Tibial nerve (tissue), 4 donors: ENCODE measurements at regions not wholly inside any gene's neighbourhood (a gene's known extent, or its start where the extent isn't known, plus 50 kb on each side); places are given as distances from the start of the nearest gene placed in this dataset.

Experiments used
- DNase-seq, 2 donors: peaks; one replicate each; pipeline ENCODE4 v3.0.0-alpha.2; 2019; ENCODE audit warnings: low spot score in 2 of 2
- H3K27ac ChIP-seq, 4 donors: fragments of 200-600 bp; sonication (generic) in 3 of 4; one replicate each; pipeline ENCODE4 v1.5.1; 2017 to 2019; ENCODE audit warnings: mild to moderate bottlenecking in 1 of 4
- H3K27me3 ChIP-seq, 2 donors: fragments of 200-600 bp; sonication (generic) in 1 of 2; one replicate each; pipeline versions ENCODE4 v1.5.1 to v1.6.0; 2017 to 2019
- H3K36me3 ChIP-seq, 3 donors: fragments of 200-600 bp; sonication (generic); one replicate each; pipeline ENCODE4 v1.5.1; 2018 to 2019
- H3K4me1 ChIP-seq, 4 donors: fragments of 200-600 bp; sonication (generic) in 3 of 4; one replicate each; pipeline ENCODE4 v1.5.1; 2017 to 2019
- H3K4me3 ChIP-seq, 4 donors: fragments of 200-600 bp; sonication (generic) in 3 of 4; one replicate each; pipeline ENCODE4 v1.5.1; 2017 to 2019; ENCODE audit warnings: mild to moderate bottlenecking in 1 of 4, moderate library complexity in 1 of 4
- H3K9me3 ChIP-seq, 4 donors: fragments of 200-600 bp; sonication (generic) in 3 of 4; one replicate each; pipeline ENCODE4 v1.5.1; 2017 to 2019
- EP300 ChIP-seq, 2 donors: sonication (generic); formaldehyde crosslinking; IDR thresholded peaks; one replicate each; pipeline ENCODE4 v1.6.1; 2017; ENCODE audit warnings: antibody characterized with exemption in 2 of 2, mild to moderate bottlenecking in 1 of 2
- POLR2A ChIP-seq, 2 donors: fragments of 450-650 bp; IDR thresholded peaks; one replicate each; pipeline ENCODE4 v1.6.1; 2017; ENCODE audit warnings: antibody characterized with exemption in 2 of 2, mild to moderate bottlenecking in 2 of 2, moderate library complexity in 2 of 2
- WGBS, 2 donors: methylation state at CpG; one replicate each; pipeline ENCODE4 v1.1.5; 2018; 5-methylcytosine and 5-hydroxymethylcytosine counted together
- TF ChIP-seq, protein P1 (sequence below), 5 experiments: fragments of 200-600 bp in 3 of 5; fragments of 450-650 bp in 2 of 5; sonication (generic) in 3 of 5; IDR thresholded peaks; one replicate each; pipeline ENCODE4 v1.5.1; 2016 to 2019; ENCODE audit warnings: antibody characterized with exemption in 5 of 5, mild to moderate bottlenecking in 3 of 5, moderate library complexity in 2 of 5

DNA sequence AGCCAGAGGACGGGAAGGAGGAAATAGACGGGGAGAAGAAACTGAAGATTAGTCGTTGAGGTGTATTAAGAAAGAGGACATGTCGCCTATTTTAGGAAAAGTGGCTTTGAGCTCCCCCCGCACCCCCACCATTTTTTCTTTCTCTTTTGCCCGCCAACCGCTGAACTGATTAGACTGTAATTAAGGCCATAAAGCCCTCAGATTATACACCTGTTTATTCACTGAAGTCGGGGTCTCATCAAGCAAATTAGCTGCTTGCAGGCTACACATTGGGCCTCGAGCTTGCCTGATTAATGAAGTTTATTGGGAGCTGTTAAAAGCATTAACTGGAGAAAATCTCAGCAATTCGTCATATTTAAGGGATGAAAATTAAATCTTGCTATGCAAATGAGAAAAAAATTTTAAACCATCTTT is 119.4 kb upstream of the RRP15 start:
- 9 to 13% methylated on average over 10 of the region's 10 CpGs for WGBS, 2 donors
- Histone ChIP-seq H3K27ac (peak overlapping the region in 1 of 4 donors; percentile 72), H3K27me3 (peaks cover 0 to 76% of the 10 kb centered on the region in 2 donors), H3K9me3 (no peaks in the 10 kb centered on the region), H3K4me1 (peaks cover 0 to 28% (median 9%) of the 10 kb centered on the region in 4 donors), H3K36me3 (no peaks in the 10 kb centered on the region), H3K4me3 (peak overlapping the region; percentile 40 to 61 (median 44))
- TF ChIP-seq EP300 (IDR thresholded peaks at IDR 0.05) (no peak), POLR2A (IDR thresholded peaks at IDR 0.05) (no peak)
- TF ChIP-seq, protein P1, sequence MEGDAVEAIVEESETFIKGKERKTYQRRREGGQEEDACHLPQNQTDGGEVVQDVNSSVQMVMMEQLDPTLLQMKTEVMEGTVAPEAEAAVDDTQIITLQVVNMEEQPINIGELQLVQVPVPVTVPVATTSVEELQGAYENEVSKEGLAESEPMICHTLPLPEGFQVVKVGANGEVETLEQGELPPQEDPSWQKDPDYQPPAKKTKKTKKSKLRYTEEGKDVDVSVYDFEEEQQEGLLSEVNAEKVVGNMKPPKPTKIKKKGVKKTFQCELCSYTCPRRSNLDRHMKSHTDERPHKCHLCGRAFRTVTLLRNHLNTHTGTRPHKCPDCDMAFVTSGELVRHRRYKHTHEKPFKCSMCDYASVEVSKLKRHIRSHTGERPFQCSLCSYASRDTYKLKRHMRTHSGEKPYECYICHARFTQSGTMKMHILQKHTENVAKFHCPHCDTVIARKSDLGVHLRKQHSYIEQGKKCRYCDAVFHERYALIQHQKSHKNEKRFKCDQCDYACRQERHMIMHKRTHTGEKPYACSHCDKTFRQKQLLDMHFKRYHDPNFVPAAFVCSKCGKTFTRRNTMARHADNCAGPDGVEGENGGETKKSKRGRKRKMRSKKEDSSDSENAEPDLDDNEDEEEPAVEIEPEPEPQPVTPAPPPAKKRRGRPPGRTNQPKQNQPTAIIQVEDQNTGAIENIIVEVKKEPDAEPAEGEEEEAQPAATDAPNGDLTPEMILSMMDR (IDR thresholded peaks at IDR 0.05) = no peak
- no peak for DNase-seq

DNA sequence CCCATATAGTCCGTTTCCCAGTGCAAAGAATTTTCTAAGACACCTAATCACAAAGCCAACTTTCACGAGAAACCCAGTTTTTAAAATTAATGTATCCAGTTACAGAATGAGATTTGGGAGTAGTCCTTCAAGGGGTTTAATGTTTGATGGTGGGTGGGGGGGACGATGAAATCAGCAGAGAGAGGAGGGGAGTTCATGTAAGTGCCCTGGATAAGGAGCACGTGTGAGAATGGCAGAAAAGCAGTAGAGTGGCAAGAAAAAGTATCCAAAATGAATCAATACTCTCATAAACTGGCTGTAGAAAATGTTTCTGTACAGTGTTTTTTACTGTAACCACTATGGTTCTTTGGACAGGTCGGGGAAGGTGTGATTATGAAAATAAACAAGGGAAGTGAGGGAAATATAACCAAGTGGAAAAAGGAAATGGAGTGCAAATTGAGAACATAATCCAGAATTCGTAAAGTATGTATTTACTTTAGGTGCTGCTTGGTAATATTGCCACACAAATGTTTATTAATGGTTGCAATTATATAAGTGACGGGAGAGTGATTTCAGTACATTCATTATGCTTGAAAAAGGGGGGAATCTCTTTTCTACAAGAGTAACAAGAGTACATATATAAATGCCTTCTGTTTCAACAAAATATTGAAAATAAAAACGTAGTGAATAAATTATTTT is 118.7 kb upstream of the RRP15 start:
- no peak overlapping the region for H3K4me3 ChIP-seq

DNA sequence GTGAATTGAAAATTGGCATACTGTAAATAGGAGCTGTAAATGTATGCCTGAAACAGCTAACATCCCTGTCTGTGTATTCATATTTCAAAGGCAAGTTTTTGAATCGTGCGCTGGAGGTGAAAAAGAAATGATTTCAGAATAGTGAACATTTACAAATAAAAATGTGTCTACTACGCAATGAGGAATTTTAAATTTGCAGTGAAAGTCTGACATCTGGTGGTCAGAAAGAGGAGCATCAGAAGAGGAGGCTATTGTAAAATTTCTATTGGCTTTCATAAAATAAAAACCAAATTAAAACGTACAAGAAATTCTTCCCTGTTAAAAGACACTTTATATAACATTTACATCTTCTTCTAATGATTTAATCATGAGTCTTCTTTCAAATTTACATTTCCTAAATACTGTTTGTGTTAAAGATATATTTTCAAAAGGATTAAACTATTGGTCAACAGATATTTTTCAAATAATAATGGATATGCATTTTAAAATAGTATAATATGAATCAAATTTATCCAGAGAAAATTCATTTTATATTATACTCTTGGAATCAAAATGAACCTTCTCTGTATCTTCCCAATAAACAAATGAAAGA is 113.7 kb upstream of the RRP15 start:
- no peak for DNase-seq
- TF ChIP-seq POLR2A (IDR thresholded peaks at IDR 0.05) (no peak), EP300 (IDR thresholded peaks at IDR 0.05) (no peak)
- TF ChIP-seq, protein P1 (IDR thresholded peaks at IDR 0.05) = peak; percentile 56 to 67 (median 59)
- H3K9me3 ChIP-seq = no peaks in the 10 kb centered on the region
- H3K4me1 ChIP-seq = peaks cover 0 to under 1% (median 0%) of the 10 kb centered on the region in 4 donors
- 5 to 6% methylated on average over 4 of the region's 4 CpGs for WGBS, 2 donors
- H3K4me3 ChIP-seq = no peak overlapping the region
- H3K27me3 ChIP-seq = peaks cover 0 to 35% of the 10 kb centered on the region in 2 donors
- H3K27ac ChIP-seq = no peak overlapping the region
- no peaks in the 10 kb centered on the region for H3K36me3 ChIP-seq

More for the DNA sequence above, 118.7 kb upstream of the RRP15 start:
- TF ChIP-seq POLR2A (IDR thresholded peaks at IDR 0.05) = no peak
- TF ChIP-seq, protein P1 (IDR thresholded peaks at IDR 0.05) = no peak
- no peak for TF ChIP-seq EP300 (IDR thresholded peaks at IDR 0.05)
- peaks cover 0 to 28% (median 9%) of the 10 kb centered on the region in 4 donors for H3K4me1 ChIP-seq
- no peak for DNase-seq
- no peaks in the 10 kb centered on the region for H3K9me3 ChIP-seq
- peaks cover 0 to 71% of the 10 kb centered on the region in 2 donors for H3K27me3 ChIP-seq
- 48 to 53% methylated on average over 8 of the region's 8 CpGs for WGBS, 2 donors
- no peak overlapping the region for H3K27ac ChIP-seq
- no peaks in the 10 kb centered on the region for H3K36me3 ChIP-seq

DNA sequence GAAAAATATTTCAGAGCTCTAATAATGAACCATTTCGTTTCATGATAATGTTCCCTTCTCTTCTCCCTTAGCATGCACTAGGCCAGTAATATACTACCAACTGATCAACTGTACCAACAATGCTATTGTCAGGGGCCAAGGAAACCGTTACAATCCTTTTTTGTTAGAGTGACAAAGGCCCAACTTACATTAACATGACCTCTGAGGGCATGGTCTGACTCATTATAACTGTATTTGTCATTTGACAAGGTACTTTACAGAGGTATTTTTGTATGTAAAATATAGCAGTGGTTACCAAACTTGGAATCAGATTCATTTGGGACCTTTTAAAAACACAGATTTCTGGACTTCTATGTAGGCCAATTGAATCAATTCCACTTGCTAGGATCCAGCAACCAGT is 102.6 kb upstream of the RRP15 start:
- WGBS, 2 donors = 38 to 43% methylated on average over 2 of the region's 2 CpGs
- H3K9me3 ChIP-seq = no peaks in the 10 kb centered on the region
- H3K4me1 ChIP-seq = no peaks in the 10 kb centered on the region
- H3K4me3 ChIP-seq = no peak overlapping the region
- DNase-seq = no peak
- H3K27ac ChIP-seq = no peak overlapping the region
- H3K36me3 ChIP-seq = no peaks in the 10 kb centered on the region
- H3K27me3 ChIP-seq = no peaks in the 10 kb centered on the region
- TF ChIP-seq POLR2A (IDR thresholded peaks at IDR 0.05) (no peak), EP300 (IDR thresholded peaks at IDR 0.05) (no peak)

DNA sequence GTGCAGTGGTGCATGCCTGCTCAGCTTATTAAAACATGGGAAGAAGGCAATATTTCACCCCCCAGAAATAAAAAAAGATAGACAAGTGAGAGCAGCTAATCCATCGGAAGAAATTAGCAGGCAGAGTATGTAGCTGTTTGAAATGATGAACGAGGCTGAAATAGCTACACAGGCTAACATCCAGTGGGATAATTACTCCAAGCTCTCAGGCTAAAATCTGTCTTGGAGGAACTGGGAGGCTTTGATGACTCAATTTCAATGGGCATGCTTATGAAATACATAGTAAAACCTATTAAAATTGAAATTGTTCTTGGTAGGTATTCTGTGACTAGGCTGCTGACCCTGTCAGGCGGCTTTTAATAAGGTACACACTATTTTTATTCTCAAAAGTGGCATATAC is 84.1 kb upstream of the RRP15 start:
- Histone ChIP-seq H3K27me3 (no peaks in the 10 kb centered on the region), H3K4me1 (no peaks in the 10 kb centered on the region), H3K27ac (no peak overlapping the region), H3K4me3 (no peak overlapping the region), H3K9me3 (no peaks in the 10 kb centered on the region), H3K36me3 (no peaks in the 10 kb centered on the region)
- DNase-seq = no peak
- WGBS, 2 donors = 43 to 48% methylated on average over 3 of the region's 3 CpGs
- TF ChIP-seq EP300 (IDR thresholded peaks at IDR 0.05) (no peak), POLR2A (IDR thresholded peaks at IDR 0.05) (no peak)
- TF ChIP-seq, protein P1 (IDR thresholded peaks at IDR 0.05) = no peak
